ENCODE measurements at regions not wholly inside any gene's neighbourhood (a gene's known extent, or its start where the extent isn't known, plus 50 kb on each side); places are given as distances from the start of the nearest gene placed in this dataset.

- Histone ChIP-seq H2BK5ac (ENCODE audit: low read depth, low read length) (0 out of 2 replicates have a peak overlapping the region, but pooled peaks have one; percentile 8), H3K56ac (replicated peaks; ENCODE audit: insufficient read length, low read depth, low read length) (peak overlapping the region; percentile 98), H2BK15ac (ENCODE audit: low read length) (peak overlapping the region; percentile 22; the same call in 1 of the 2 replicates), H3K4me1 (replicated peaks in 1 of 4; ENCODE audit: control insufficient read depth in 3 of 4, insufficient read depth in 4 of 4, low read length in 3 of 4) (peaks cover 0 to 8% (median 5%) of the 10 kb centered on the region in 4 experiments; a peak in 4 of 7 replicates), H3K27ac (ENCODE audit: low read depth, low read length) (no peak overlapping the region), H4K8ac (ENCODE audit: extremely low read depth, insufficient read depth, low read length) (no peak overlapping the region), H3K9me3 (ENCODE audit: insufficient read depth in 2 of 2, low read depth in 1 of 2, low read length in 1 of 2) (peaks cover 0 to 7% of the 10 kb centered on the region in 2 experiments; a peak in 1 of 4 replicates), H4K91ac (replicated peaks; ENCODE audit: insufficient read length, low read length) (peak overlapping the region; percentile 98), H3K23ac (ENCODE audit: insufficient read length) (no peak overlapping the region), H2BK12ac (ENCODE audit: low read depth, low read length) (peak overlapping the region; percentile 41; the same call in 1 of the 2 replicates), H3K23me2 (ENCODE audit: low read depth, low read length) (peaks cover 8% of the 10 kb centered on the region), H3K9ac (replicated peaks in 1 of 4; ENCODE audit: extremely low read depth in 1 of 4, low read depth in 3 of 4, low read length in 3 of 4) (peak overlapping the region in 2 of 4 experiments; percentile 6 to 19; a peak in 2 of 7 replicates), H4K20me1 (replicated peaks in 1 of 2; ENCODE audit: control insufficient read depth in 1 of 2, insufficient read depth in 2 of 2, low read length in 2 of 2) (peaks cover 0 to 7% of the 10 kb centered on the region in 2 experiments), H3K14ac (ENCODE audit: insufficient read length) (no peak overlapping the region), H3K4me3 (ENCODE audit: extremely low read depth in 1 of 4, insufficient read depth in 2 of 4, low read depth in 3 of 4, low read length in 4 of 4) (no peak overlapping the region), H3K79me2 (ENCODE audit: control insufficient read depth in 1 of 2, insufficient read depth in 2 of 2, low read length in 2 of 2) (no peaks in the 10 kb centered on the region), H2BK20ac (ENCODE audit: low read length) (no peak overlapping the region; the same call in 1 of the 2 replicates), H3K27me3 (replicated peaks in 1 of 4; ENCODE audit: control insufficient read depth in 3 of 4, extremely low read depth in 1 of 4, insufficient read depth in 3 of 4, low read length in 3 of 4) (peaks cover 0 to 3% (median 0%) of the 10 kb centered on the region in 4 experiments; a peak in 1 of 7 replicates), H3K18ac (ENCODE audit: extremely low read depth, low read length) (no peak overlapping the region), H3K4me2 (ENCODE audit: insufficient read depth in 1 of 2, low read depth in 2 of 2, low read length in 2 of 2) (no peak overlapping the region; a peak in 1 of 4 replicates), H2BK120ac (replicated peaks; ENCODE audit: low read depth, low read length) (peak overlapping the region; percentile 40), H3K36me3 (ENCODE audit: control insufficient read depth in 2 of 4, insufficient read depth in 4 of 4, low read length in 3 of 4) (no peaks in the 10 kb centered on the region), H3K4ac (replicated peaks; ENCODE audit: insufficient read length, low read depth, low read length) (peak overlapping the region; percentile 11), H4K5ac (ENCODE audit: insufficient read length, low read depth, low read length) (no peak overlapping the region), H3K79me1 (ENCODE audit: low read depth, low read length) (no peaks in the 10 kb centered on the region), H2AK5ac (ENCODE audit: low read depth, low read length) (peak overlapping the region; percentile 98), H2AFZ (ENCODE audit: low read length) (no peak overlapping the region)
- FAIRE-seq (no peak), DNase-seq (ENCODE audit: low read depth in 1 of 2, low spot score in 2 of 2) (no peak)
- POLR2A ChIA-PET (ENCODE audit: partially characterized antibody), result no interaction called here
- WGBS, 2 experiments (ENCODE audit: extremely low coverage in 1 of 2, insufficient coverage in 1 of 2, insufficient read length in 1 of 2, insufficient replicate concordance in 2 of 2, low coverage in 1 of 2, low lambda C conversion rate in 2 of 2, missing lambda C conversion rate in 1 of 2), result 86 to 100% methylated on average over 3 to 5 of the region's 5 CpGs
- CTCF ChIA-PET (ENCODE audit: partially characterized antibody), result no interaction called here
- TF ChIP-seq CHD1 (IDR thresholded peaks at IDR 0.05; ENCODE audit: low read depth, low read length) (no peak), RBBP5 (IDR thresholded peaks at IDR 0.05; ENCODE audit: borderline replicate concordance, low read depth, low read length) (no peak), ZNF274 (IDR thresholded peaks at IDR 0.05; ENCODE audit: borderline replicate concordance, extremely low read depth, low read length) (no peak), EGR1 (IDR thresholded peaks at IDR 0.05; ENCODE audit: borderline replicate concordance, low read depth, low read length) (no peak), JUND (IDR thresholded peaks at IDR 0.05; ENCODE audit: low read length) (no peak), HDAC6 (IDR thresholded peaks at IDR 0.05; ENCODE audit: low read depth, low read length) (no peak), NANOG (IDR thresholded peaks at IDR 0.05; ENCODE audit: insufficient read depth, low read depth, low read length, poor library complexity, severe bottlenecking) (no peak), RXRA (IDR thresholded peaks at IDR 0.05; ENCODE audit: insufficient read depth, low read depth, low read length) (no peak), E2F6 (IDR thresholded peaks at IDR 0.05) (no peak)
These were observed 150.3 kb downstream of the TMEM18 start for GRCh38 chr2:526918-527317.
